GM23338 (cell line): ENCODE measurements at regions not wholly inside any gene's neighbourhood (a gene's known extent, or its start where the extent isn't known, plus 50 kb on each side); places are given as distances from the start of the nearest gene placed in this dataset.
A peak's percentile ranks its signal among the peaks of the same experiment; 100 is the strongest.

Source experiments
- ATAC-seq: fragments of 200-7000 bp; cut with Tn5 transposase; 3 replicates; pipeline ENCODE4 v1.9.1; 2020
- DNase-seq: peaks from one replicate; pipeline ENCODE4 v3.0.0-alpha.2; 2015; ENCODE audit warnings: low spot score
- H2AFZ ChIP-seq: fragments of 200-600 bp; sonication (generic); 2 replicates; pipeline ENCODE4 v1.8.0; 2016; ENCODE audit warnings: antibody characterized with exemption, mild to moderate bottlenecking, moderate library complexity
- H3F3A ChIP-seq: fragments of 200-600 bp; sonication (generic); replicated peaks from 2 replicates; pipeline ENCODE4 v1.8.0; 2017; ENCODE audit warnings: antibody characterized with exemption, mixed run types, low read depth
- H3K27ac ChIP-seq: fragments of 200-600 bp; sonication (generic); 2 replicates; pipeline ENCODE4 v1.6.1; 2016; ENCODE audit warnings: low read depth
- H3K27me3 ChIP-seq: fragments of 200-600 bp; sonication (generic); 2 replicates; pipeline ENCODE4 v1.8.0; 2016; ENCODE audit warnings: mild to moderate bottlenecking, mixed run types, moderate library complexity; ENCODE audit not compliant: insufficient read depth
- H3K36me3 ChIP-seq: fragments of 200-600 bp; sonication (generic); 2 replicates; pipeline ENCODE4 v1.8.0; 2016; ENCODE audit warnings: mild to moderate bottlenecking; ENCODE audit not compliant: insufficient read depth
- H3K4me1 ChIP-seq: fragments of 200-600 bp; sonication (generic); 2 replicates; pipeline ENCODE4 v1.8.0; 2016; ENCODE audit warnings: mild to moderate bottlenecking, moderate library complexity; ENCODE audit not compliant: insufficient read depth
- H3K4me2 ChIP-seq: fragments of 200-600 bp; sonication (generic); 2 replicates; pipeline ENCODE4 v1.7.1; 2017; ENCODE audit warnings: mixed run types
- H3K4me3 ChIP-seq: fragments of 200-600 bp; sonication (generic); 2 replicates; pipeline ENCODE4 v1.6.1; 2016; ENCODE audit warnings: mixed run types
- H3K79me2 ChIP-seq: fragments of 200-600 bp; sonication (generic); replicated peaks from 2 replicates; pipeline ENCODE4 v1.8.0; 2017; ENCODE audit warnings: mild to moderate bottlenecking; ENCODE audit not compliant: insufficient read depth
- H3K9me2 ChIP-seq: fragments of 200-600 bp; sonication (generic); 2 replicates; pipeline ENCODE4 v1.8.0; 2017; ENCODE audit not compliant: insufficient read depth
- H4K20me1 ChIP-seq: fragments of 200-600 bp; sonication (generic); replicated peaks from 2 replicates; pipeline ENCODE4 v1.8.0; 2017; ENCODE audit warnings: mild to moderate bottlenecking; ENCODE audit not compliant: insufficient read depth
- H3K27ac Mint-ChIP-seq: 2 replicates; pipeline ENCODE4 v1.8.0; 2020; ENCODE audit warnings: inconsistent platforms, mild to moderate bottlenecking, moderate library complexity, mixed read lengths
- H3K27me3 Mint-ChIP-seq: 3 replicates; pipeline ENCODE4 v1.8.0; 2022; ENCODE audit warnings: low read depth, mild to moderate bottlenecking, moderate library complexity, mixed read lengths, inconsistent platforms; ENCODE audit not compliant: insufficient read depth, poor library complexity
- H3K36me3 Mint-ChIP-seq: 3 replicates; pipeline ENCODE4 v1.8.0; 2021; ENCODE audit warnings: low read depth, mild to moderate bottlenecking, inconsistent platforms, moderate library complexity, mixed read lengths
- H3K4me1 Mint-ChIP-seq: 3 replicates; pipeline ENCODE4 v1.8.0; 2020; ENCODE audit warnings: mild to moderate bottlenecking, inconsistent platforms, mixed read lengths
- H3K4me3 Mint-ChIP-seq: 3 replicates; pipeline ENCODE4 v1.8.0; 2021; ENCODE audit warnings: moderate library complexity, mild to moderate bottlenecking, inconsistent platforms, mixed read lengths
- H3K9me3 Mint-ChIP-seq: 3 replicates; pipeline ENCODE4 v1.8.0; 2020; ENCODE audit warnings: moderate library complexity, mild to moderate bottlenecking, inconsistent platforms, mixed read lengths
- CREB1 ChIP-seq: fragments of 250-450 bp; sonication (Bioruptor Pico); IDR thresholded peaks from 2 replicates; pipeline ENCODE4 v1.5.0; 2020; ENCODE audit warnings: low read depth, mild to moderate bottlenecking, moderate library complexity
- EZH2 ChIP-seq: fragments of 200-600 bp; sonication (generic); IDR thresholded peaks from one replicate; pipeline ENCODE4 v1.8.0; 2017; ENCODE audit warnings: antibody characterized with exemption, mild to moderate bottlenecking, low read depth; ENCODE audit not compliant: unreplicated experiment
- JUNB ChIP-seq: IDR thresholded peaks from one replicate; pipeline ENCODE4 v1.6.1; 2016; ENCODE audit warnings: antibody characterized with exemption; ENCODE audit not compliant: unreplicated experiment
- NANOG ChIP-seq: IDR thresholded peaks from 2 replicates; pipeline ENCODE4 v1.6.1; 2016; ENCODE audit warnings: antibody characterized with exemption, borderline replicate concordance
- POLR2AphosphoS5 ChIP-seq: IDR thresholded peaks from 2 replicates; pipeline ENCODE4 v1.6.1; 2016; ENCODE audit warnings: antibody characterized with exemption, low read depth
- REST ChIP-seq: IDR thresholded peaks from one replicate; pipeline ENCODE4 v1.6.1; 2018; ENCODE audit warnings: antibody characterized with exemption; ENCODE audit not compliant: unreplicated experiment
- STAT1 ChIP-seq: IDR thresholded peaks from one replicate; pipeline ENCODE4 v1.6.1; 2016; ENCODE audit warnings: antibody characterized with exemption; ENCODE audit not compliant: unreplicated experiment
- ZNF114 ChIP-seq: fragments of 250-450 bp; sonication (Bioruptor Pico); IDR thresholded peaks from 2 replicates; pipeline ENCODE4 v1.5.0; 2020; ENCODE audit warnings: mild to moderate bottlenecking, moderate library complexity
- ZNF331 ChIP-seq: fragments of 250-450 bp; sonication (Bioruptor Pico); IDR thresholded peaks from 2 replicates; pipeline ENCODE4 v1.5.0; 2020; ENCODE audit warnings: low read depth, mild to moderate bottlenecking, moderate library complexity

- Histone ChIP-seq H2AFZ (no peak overlapping the region), H3K9me2 (peaks cover 5% of the 10 kb centered on the region), H3F3A (no peaks in the 10 kb centered on the region), H3K4me3 (no peak overlapping the region), H3K27ac (no peak overlapping the region), H4K20me1 (no peaks in the 10 kb centered on the region), H3K4me1 (no peaks in the 10 kb centered on the region), H3K4me2 (no peak overlapping the region), H3K36me3 (no peaks in the 10 kb centered on the region), H3K27me3 (no peaks in the 10 kb centered on the region), H3K79me2 (no peaks in the 10 kb centered on the region)
- ATAC-seq (peak; percentile 26; the same call in 2 of the 3 replicates), DNase-seq (peak; percentile 57)
- Mint-ChIP-seq H3K36me3 (no peaks in the 10 kb centered on the region), H3K27me3 (no peaks in the 10 kb centered on the region), H3K27ac (no peak overlapping the region), H3K9me3 (no peaks in the 10 kb centered on the region; the same call in 2 of the 3 replicates), H3K4me3 (no peak overlapping the region), H3K4me1 (peaks cover 7% of the 10 kb centered on the region; the same call in 2 of the 3 replicates)
- TF ChIP-seq REST = peak; percentile 72
- TF ChIP-seq ZNF114 (CRISPR knock-in tag) = no peak
- no peak for TF ChIP-seq ZNF331 (CRISPR knock-in tag)
- no peak for TF ChIP-seq EZH2
These were observed 835.9 kb downstream of the UQCRFS1 start for GRCh38 chr19:28377077-28377476.

GRCh38 chr19:28374971-28375370 is 838.0 kb downstream of the UQCRFS1 start:
- Histone ChIP-seq H3K27me3 (no peaks in the 10 kb centered on the region), H2AFZ (no peak overlapping the region), H3K27ac (no peak overlapping the region), H3K79me2 (no peaks in the 10 kb centered on the region), H3K4me1 (no peaks in the 10 kb centered on the region), H3K4me3 (no peak overlapping the region), H3F3A (no peaks in the 10 kb centered on the region), H3K36me3 (no peaks in the 10 kb centered on the region), H3K4me2 (no peak overlapping the region), H4K20me1 (no peaks in the 10 kb centered on the region), H3K9me2 (peaks cover 7% of the 10 kb centered on the region)
- ATAC-seq (no peak), DNase-seq (no peak)
- H3K27ac Mint-ChIP-seq = no peak overlapping the region
- TF ChIP-seq POLR2AphosphoS5 (no peak), JUNB (no peak), NANOG (no peak), STAT1 (no peak), ZNF114 (CRISPR knock-in tag) (no peak), CREB1 (CRISPR knock-in tag) (no peak)
- H3K4me3 Mint-ChIP-seq = no peak overlapping the region
- H3K9me3 Mint-ChIP-seq = no peaks in the 10 kb centered on the region; the same call in 2 of the 3 replicates
- no peaks in the 10 kb centered on the region; the same call in 2 of the 3 replicates for H3K36me3 Mint-ChIP-seq
- H3K27me3 Mint-ChIP-seq = peaks cover 3% of the 10 kb centered on the region
- H3K4me1 Mint-ChIP-seq = peaks cover 7% of the 10 kb centered on the region; the same call in 2 of the 3 replicates
